ENCODE measurements at regions not wholly inside any gene's neighbourhood (a gene's known extent, or its start where the extent isn't known, plus 50 kb on each side); places are given as distances from the start of the nearest gene placed in this dataset.

DNA sequence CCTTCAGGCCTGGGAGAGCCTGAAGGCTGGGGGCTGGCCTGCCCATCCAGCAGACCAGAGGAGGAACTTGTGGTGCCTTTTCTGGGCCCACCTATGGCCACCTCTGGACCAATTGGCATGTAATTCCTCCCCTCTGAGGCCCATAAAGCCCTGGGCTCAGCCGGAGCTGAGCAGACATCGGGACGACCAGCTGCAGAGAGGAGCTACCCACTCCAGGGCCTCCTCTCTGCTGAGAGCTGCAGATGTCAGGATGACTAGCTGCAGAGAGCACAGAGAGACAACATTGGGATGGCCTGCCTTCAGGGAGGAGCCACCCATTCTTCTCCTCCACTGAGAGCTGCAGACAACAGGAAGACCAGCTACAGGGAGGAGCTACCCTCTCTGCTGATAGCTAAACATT is 370.1 kb downstream of the CD83 start:
- Mint-ChIP-seq H3K27ac (no peak overlapping the region), H3K27me3 (ENCODE audit: low read depth in 3 of 3) (peaks cover 0 to 1% (median 1%) of the 10 kb centered on the region in 3 donors)

GRCh38 chr6:14488180-14488579 is 370.6 kb downstream of the CD83 start:
- DNase-seq, result no peak
- Mint-ChIP-seq H3K36me3 (no peaks in the 10 kb centered on the region), H3K9me3 (peaks cover 0 to 3% (median 0%) of the 10 kb centered on the region in 6 donors), H3K27me3 (ENCODE audit: low read depth in 3 of 3) (peaks cover 0 to 4% (median under 1%) of the 10 kb centered on the region in 3 donors), H3K4me3 (no peak overlapping the region), H3K4me1 (peaks cover 0 to 4% of the 10 kb centered on the region in 2 donors), H3K27ac (no peak overlapping the region)

More for the DNA sequence above, 370.1 kb downstream of the CD83 start:
- Mint-ChIP-seq H3K36me3 (no peaks in the 10 kb centered on the region), H3K9me3 (peaks cover 0 to 3% (median 0%) of the 10 kb centered on the region in 6 donors), H3K4me1 (peaks cover 0 to 4% of the 10 kb centered on the region in 2 donors), H3K4me3 (no peak overlapping the region)
- DNase-seq, result no peak

GRCh38 chr6:14489445-14489844 is 371.9 kb downstream of the CD83 start:
- no peak for DNase-seq
- Mint-ChIP-seq H3K27me3 (ENCODE audit: low read depth in 3 of 3) (peaks cover 0 to 4% (median 0%) of the 10 kb centered on the region in 3 donors), H3K27ac (no peak overlapping the region), H3K36me3 (no peaks in the 10 kb centered on the region), H3K4me1 (peaks cover 0 to 4% of the 10 kb centered on the region in 2 donors), H3K4me3 (no peak overlapping the region), H3K9me3 (no peaks in the 10 kb centered on the region)

DNA sequence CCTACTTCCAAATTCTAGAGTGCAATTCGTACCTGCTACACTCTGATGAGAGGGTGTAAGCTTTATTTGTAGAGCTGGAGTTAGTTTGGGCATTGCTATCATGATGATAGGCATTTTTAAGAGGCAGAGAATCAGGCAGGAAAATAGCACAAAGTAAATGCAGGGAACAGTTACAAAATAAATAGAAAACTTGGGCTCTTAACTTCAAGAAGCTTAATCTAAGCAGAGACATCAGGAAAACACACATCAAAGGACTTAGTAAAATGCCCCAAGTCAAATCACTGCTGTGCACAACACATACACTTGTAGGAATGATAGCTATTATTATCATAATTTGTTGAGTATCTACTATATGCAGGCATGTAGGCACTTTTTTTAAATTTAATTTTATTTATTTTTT is 381.2 kb downstream of the CD83 start:
- Mint-ChIP-seq H3K4me1 (no peaks in the 10 kb centered on the region), H3K27ac (no peak overlapping the region), H3K4me3 (no peak overlapping the region), H3K27me3 (ENCODE audit: low read depth in 3 of 3) (peaks cover 2 to 9% (median 6%) of the 10 kb centered on the region in 3 donors), H3K36me3 (peaks cover 0 to 12% (median 10%) of the 10 kb centered on the region in 3 donors), H3K9me3 (peaks cover 0 to 2% (median 0%) of the 10 kb centered on the region in 6 donors)
- no peak for DNase-seq

DNA sequence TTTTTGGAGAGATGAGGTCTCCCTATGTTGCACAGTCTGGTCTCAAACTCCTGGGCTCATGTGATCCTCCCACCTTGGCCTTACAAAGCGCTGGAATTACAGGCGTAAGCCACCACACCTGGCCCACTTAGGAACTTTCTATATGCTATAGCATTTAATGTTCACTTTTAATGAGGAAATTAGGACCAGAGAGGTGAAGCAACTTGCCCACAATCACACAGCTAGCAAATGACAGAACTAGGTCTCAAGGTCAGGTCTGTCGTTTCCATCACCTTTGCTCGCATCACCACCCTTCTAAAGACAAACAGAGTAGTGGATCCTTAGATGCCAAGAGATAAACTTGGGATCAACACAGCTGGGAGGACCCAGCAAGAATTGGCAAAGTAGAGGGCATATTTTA is 381.7 kb downstream of the CD83 start:
- Mint-ChIP-seq H3K9me3 (peaks cover 0 to 2% (median 0%) of the 10 kb centered on the region in 6 donors), H3K4me3 (no peak overlapping the region), H3K27me3 (ENCODE audit: low read depth in 3 of 3) (peaks cover 2 to 9% (median 6%) of the 10 kb centered on the region in 3 donors), H3K36me3 (peaks cover 0 to 12% (median 10%) of the 10 kb centered on the region in 3 donors), H3K4me1 (no peaks in the 10 kb centered on the region), H3K27ac (no peak overlapping the region)
- no peak for DNase-seq

DNA sequence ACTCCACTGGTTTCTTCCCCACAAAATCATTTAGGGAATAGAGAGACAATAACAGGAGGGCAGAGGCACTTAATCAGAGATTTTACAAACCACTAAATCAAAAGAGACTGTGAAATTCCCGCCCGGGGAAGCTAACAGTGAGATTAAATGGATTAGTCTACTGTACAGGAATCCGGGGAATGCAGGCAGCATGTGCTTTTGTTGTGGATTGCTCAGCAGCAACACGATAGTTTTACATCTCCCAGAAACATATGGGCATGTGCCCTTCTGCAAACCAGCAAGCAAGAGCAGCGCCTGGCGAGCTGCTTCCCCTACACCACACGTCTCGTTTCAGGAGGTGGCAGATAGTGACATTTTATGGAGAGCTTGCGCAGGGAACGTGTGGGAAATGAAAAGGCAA is 382.3 kb downstream of the CD83 start:
- H3K9me3 Mint-ChIP-seq, result peaks cover 0 to 2% (median 0%) of the 10 kb centered on the region in 6 donors
- H3K27me3 Mint-ChIP-seq (ENCODE audit: low read depth in 3 of 3), result peaks cover 2 to 9% (median 6%) of the 10 kb centered on the region in 3 donors
- no peak overlapping the region for H3K4me3 Mint-ChIP-seq
- H3K4me1 Mint-ChIP-seq, result no peaks in the 10 kb centered on the region
- H3K27ac Mint-ChIP-seq, result no peak overlapping the region
- peaks cover 0 to 12% (median 10%) of the 10 kb centered on the region in 3 donors for H3K36me3 Mint-ChIP-seq
- DNase-seq, result no peak

DNA sequence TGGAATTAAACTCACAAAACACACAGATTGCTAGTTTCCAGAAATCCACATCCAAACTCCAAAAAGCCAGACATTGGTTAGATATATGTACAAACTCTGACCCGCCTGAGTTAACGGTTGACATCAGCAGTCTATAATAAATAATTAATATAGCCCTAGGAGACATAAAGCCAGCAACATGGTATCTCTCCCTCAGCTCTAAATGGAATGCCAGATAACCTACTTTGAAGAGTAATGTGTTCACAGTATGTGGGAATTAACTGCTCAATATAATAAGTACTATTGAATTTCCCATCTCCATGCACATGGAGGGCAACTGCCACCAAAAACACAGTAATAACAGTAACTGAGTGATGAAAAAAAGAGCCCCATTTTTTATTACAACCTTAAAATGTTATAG is 383.2 kb downstream of the CD83 start:
- no peak for DNase-seq
- H3K27ac Mint-ChIP-seq, result no peak overlapping the region
- peaks cover 0 to 9% (median 2%) of the 10 kb centered on the region in 3 donors for H3K27me3 Mint-ChIP-seq (ENCODE audit: low read depth in 3 of 3)
- no peaks in the 10 kb centered on the region for H3K9me3 Mint-ChIP-seq
- H3K4me1 Mint-ChIP-seq, result no peaks in the 10 kb centered on the region
- H3K36me3 Mint-ChIP-seq, result peaks cover 0 to 12% (median 10%) of the 10 kb centered on the region in 3 donors
- H3K4me3 Mint-ChIP-seq, result no peak overlapping the region

DNA sequence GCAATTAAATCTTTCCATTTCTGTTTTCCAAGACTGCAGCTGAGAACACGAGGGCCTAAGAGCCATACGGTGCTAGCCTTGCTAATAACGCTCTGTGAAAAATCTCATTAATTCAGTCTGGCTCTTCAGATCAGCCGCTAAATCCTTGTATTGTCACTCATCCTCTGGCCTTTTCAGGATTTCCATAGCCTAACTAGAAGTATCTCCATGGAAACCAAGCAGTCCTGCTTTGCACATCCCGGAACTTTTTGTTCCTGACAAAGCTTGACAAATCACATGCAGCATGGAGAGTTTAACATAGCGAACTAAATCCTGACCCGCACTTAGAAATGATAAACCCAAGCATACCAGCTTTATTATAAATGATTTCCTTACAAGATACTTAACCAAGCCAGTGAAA is 383.7 kb downstream of the CD83 start:
- no peaks in the 10 kb centered on the region for H3K9me3 Mint-ChIP-seq
- no peak for DNase-seq
- no peak overlapping the region for H3K4me3 Mint-ChIP-seq
- H3K36me3 Mint-ChIP-seq, result peaks cover 0 to 9% (median 9%) of the 10 kb centered on the region in 3 donors
- peaks cover 0 to 7% (median 0%) of the 10 kb centered on the region in 3 donors for H3K27me3 Mint-ChIP-seq (ENCODE audit: low read depth in 3 of 3)
- H3K27ac Mint-ChIP-seq, result no peak overlapping the region
- H3K4me1 Mint-ChIP-seq, result no peaks in the 10 kb centered on the region

DNA sequence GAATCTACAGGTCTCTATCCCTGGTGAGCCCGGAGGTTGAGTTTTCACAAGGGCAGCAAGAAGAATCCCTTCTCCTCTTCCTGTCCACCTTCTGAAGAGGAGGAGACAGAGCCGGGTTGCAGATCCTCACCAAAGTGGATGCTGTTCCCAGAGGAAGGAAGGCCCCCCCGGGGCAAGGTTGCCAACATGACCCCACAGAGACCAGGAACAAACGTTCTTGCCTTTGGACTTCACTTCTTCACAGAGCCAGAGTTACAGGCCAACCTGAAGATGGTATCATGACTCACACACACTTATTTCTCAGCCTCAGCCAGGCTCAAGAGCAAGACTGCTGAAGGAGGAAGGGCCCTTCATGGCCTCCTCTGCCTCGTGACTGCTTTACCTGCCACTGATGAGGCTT is 384.3 kb downstream of the CD83 start:
- Mint-ChIP-seq H3K27ac (no peak overlapping the region), H3K4me1 (no peaks in the 10 kb centered on the region), H3K36me3 (peaks cover 0 to 6% (median 4%) of the 10 kb centered on the region in 3 donors), H3K9me3 (no peaks in the 10 kb centered on the region), H3K27me3 (ENCODE audit: low read depth in 3 of 3) (peaks cover 0 to 4% (median 1%) of the 10 kb centered on the region in 3 donors), H3K4me3 (no peak overlapping the region)
- DNase-seq, result no peak

DNA sequence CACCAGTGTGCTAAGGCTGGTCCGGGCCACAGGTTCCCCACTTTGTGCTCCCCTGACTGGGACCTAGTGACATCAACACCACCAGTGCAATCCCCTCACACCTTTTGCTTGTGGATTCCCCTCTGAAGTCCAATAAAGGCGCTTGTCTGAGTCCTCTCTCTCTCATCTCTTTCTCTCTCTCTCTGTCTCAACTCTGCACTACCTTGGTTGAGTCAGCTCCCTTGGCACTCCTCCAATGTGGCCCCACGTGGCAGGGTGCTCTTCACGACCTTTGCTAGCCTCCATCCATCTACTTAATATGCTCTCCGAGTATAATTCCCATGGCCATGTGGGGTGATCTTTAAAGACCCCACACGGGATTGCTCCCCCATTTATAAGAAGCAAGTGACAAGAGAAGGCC is 385.0 kb downstream of the CD83 start:
- Mint-ChIP-seq H3K4me1 (no peaks in the 10 kb centered on the region), H3K4me3 (no peak overlapping the region), H3K36me3 (peaks cover 0 to 4% (median 3%) of the 10 kb centered on the region in 3 donors), H3K27ac (no peak overlapping the region), H3K9me3 (no peaks in the 10 kb centered on the region), H3K27me3 (ENCODE audit: low read depth in 3 of 3) (peaks cover 0 to 1% (median 0%) of the 10 kb centered on the region in 3 donors)
- no peak for DNase-seq

GRCh38 chr6:14505401-14505800 is 387.8 kb downstream of the CD83 start:
- no peak overlapping the region for H3K4me3 Mint-ChIP-seq
- no peak overlapping the region for H3K27ac Mint-ChIP-seq
- no peaks in the 10 kb centered on the region for H3K9me3 Mint-ChIP-seq
- H3K27me3 Mint-ChIP-seq (ENCODE audit: low read depth in 3 of 3), result peaks cover 0 to 1% (median 0%) of the 10 kb centered on the region in 3 donors
- no peak for DNase-seq
- peaks cover 0 to 10% of the 10 kb centered on the region in 2 donors for H3K4me1 Mint-ChIP-seq
- H3K36me3 Mint-ChIP-seq, result no peaks in the 10 kb centered on the region

DNA sequence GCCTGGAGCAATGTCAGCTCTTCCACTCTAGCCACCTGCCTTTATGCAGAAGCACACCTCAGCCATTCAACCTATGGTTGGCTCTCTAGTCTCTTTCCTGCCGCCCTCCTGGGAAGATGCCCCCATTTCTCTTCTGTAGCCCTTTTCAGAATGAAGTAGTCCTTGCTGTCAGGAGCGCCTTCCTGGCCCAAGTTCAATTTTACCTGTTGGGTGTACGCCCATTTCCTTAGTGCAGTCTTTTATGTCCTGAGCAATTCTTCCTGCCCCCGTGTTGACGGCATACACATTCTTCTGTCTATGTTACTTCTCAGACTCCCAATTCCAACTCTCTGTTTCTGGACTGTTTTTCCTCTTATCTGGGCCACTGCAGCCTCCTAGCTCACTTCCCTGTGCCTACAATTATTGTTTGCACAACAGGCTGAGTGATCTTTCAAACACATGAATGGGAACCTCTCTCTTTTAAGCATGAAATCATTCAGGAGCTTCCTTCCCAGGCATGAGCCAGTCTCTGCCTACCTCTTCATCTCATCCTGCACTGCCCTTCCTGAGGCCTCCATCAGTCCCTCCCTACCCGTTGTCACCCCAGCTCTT is 389.2 kb downstream of the CD83 start:
- H3K27me3 Mint-ChIP-seq (ENCODE audit: low read depth in 3 of 3), result peaks cover 0 to 2% (median 1%) of the 10 kb centered on the region in 3 donors
- no peak overlapping the region for H3K4me3 Mint-ChIP-seq
- H3K36me3 Mint-ChIP-seq, result no peaks in the 10 kb centered on the region
- peak overlapping the region in 1 of 6 donors; percentile 45 for H3K27ac Mint-ChIP-seq
- DNase-seq, result no peak
- H3K9me3 Mint-ChIP-seq, result no peaks in the 10 kb centered on the region
- H3K4me1 Mint-ChIP-seq, result peaks cover 0 to 10% of the 10 kb centered on the region in 2 donors

DNA sequence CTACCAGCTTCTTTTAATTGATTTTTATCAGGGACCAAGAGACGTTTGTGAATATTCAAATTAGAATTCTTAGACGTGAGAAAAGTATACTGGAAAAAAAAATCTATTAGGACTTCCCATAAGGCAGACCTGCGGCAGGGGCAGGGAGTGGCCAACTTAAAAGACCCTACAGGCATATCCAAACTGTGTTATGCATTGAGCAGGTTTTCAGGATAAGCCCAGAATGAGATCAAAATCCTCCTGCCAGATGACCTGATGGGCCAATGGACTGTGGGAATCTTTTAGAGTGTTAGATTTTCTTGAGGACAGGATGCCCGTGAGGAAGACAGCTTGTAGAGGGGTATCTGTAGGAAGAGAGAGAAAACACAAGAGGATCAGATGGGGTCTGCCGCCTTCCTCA is 391.5 kb downstream of the CD83 start:
- peaks cover 0 to 6% (median 1%) of the 10 kb centered on the region in 3 donors for H3K27me3 Mint-ChIP-seq (ENCODE audit: low read depth in 3 of 3)
- H3K9me3 Mint-ChIP-seq, result no peaks in the 10 kb centered on the region
- DNase-seq, result no peak
- no peak overlapping the region for H3K4me3 Mint-ChIP-seq
- peaks cover 2 to 17% of the 10 kb centered on the region in 2 donors for H3K4me1 Mint-ChIP-seq
- H3K36me3 Mint-ChIP-seq, result no peaks in the 10 kb centered on the region
- H3K27ac Mint-ChIP-seq, result no peak overlapping the region

DNA sequence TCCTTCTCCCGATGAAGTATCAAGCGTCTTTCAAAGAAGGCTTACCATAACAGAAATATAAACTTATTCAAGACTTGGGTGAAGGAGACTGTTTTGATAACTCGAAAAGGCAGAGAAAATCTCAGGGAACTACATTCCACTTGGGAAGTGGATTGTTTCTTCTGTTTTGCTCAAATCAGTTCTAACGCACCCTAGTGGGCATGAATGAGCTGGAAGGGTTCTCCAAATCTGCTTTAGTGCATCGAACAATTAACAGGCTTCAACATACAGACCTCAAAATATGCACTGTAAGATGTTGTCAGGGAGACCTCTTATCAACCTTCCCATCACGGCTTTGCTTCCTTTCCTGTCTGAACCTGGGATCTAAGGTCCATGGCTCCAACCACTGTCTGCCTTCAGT is 392.5 kb downstream of the CD83 start:
- peaks cover 2 to 17% of the 10 kb centered on the region in 2 donors for H3K4me1 Mint-ChIP-seq

More for the DNA sequence above, 392.5 kb downstream of the CD83 start:
- Mint-ChIP-seq H3K27me3 (ENCODE audit: low read depth in 3 of 3) (peaks cover 1 to 6% (median 2%) of the 10 kb centered on the region in 3 donors), H3K27ac (no peak overlapping the region), H3K36me3 (no peaks in the 10 kb centered on the region), H3K4me3 (no peak overlapping the region), H3K9me3 (no peaks in the 10 kb centered on the region)
- no peak for DNase-seq

Measured in immature natural killer cell (primary cell).